ENCODE measurements at regions not wholly inside any gene's neighbourhood (a gene's known extent, or its start where the extent isn't known, plus 50 kb on each side); places are given as distances from the start of the nearest gene placed in this dataset.
"Not testable (repeated sequence)": the region's sequence is repeated elsewhere in the genome, so short reads cannot be mapped to it uniquely, and the experiment has no call there.

- no peaks in the 10 kb centered on the region for H3F3A ChIP-seq (ENCODE audit: low read length, unreplicated experiment)
- H3K4me2 ChIP-seq (ENCODE audit: low read length): no peak overlapping the region
- no peaks in the 10 kb centered on the region for H3K79me2 ChIP-seq (ENCODE audit: low read length)
- CTCF ChIA-PET: no interaction called here
- no peak overlapping the region for H2AFZ ChIP-seq (ENCODE audit: low read length)
- no peaks in the 10 kb centered on the region for H4K20me1 ChIP-seq (ENCODE audit: low read length)
- no peaks in the 10 kb centered on the region for H3K4me1 ChIP-seq (ENCODE audit: insufficient read depth, low read length)
- no peaks in the 10 kb centered on the region for H3K27me3 ChIP-seq (ENCODE audit: low read length)
- H3K27ac ChIP-seq (ENCODE audit: low read length): no peak overlapping the region
- ATAC-seq: no peak
- H3K4me3 ChIP-seq (ENCODE audit: low read length): no peak overlapping the region
- H3K9ac ChIP-seq (ENCODE audit: low read length): no peak overlapping the region
- no peaks in the 10 kb centered on the region for H3K36me3 ChIP-seq (ENCODE audit: low read depth, low read length)
- intact Hi-C loops (cut with micrococcal nuclease): no loop called here
- BruUV-seq (replicated peaks): no TSS peak
- no peaks in the 10 kb centered on the region for H3K9me2 ChIP-seq (replicated peaks; ENCODE audit: low read length)
- TF ChIP-seq CTCF (conservative IDR thresholded peaks at IDR 0.05; ENCODE audit: low read depth, low read length): no peak
- TF ChIP-seq EZH2phosphoT487 (IDR thresholded peaks at IDR 0.05; ENCODE audit: borderline replicate concordance, low read length): no peak
- TF ChIP-seq EZH2 (IDR thresholded peaks at IDR 0.05; ENCODE audit: low read length, unreplicated experiment): no peak
- POLR2A ChIA-PET (ENCODE audit: unreplicated experiment): no interaction called here
- no peaks in the 10 kb centered on the region for H3K9me3 ChIP-seq (ENCODE audit: low read length)
- no peak for DNase-seq
Measured at GRCh38 chr12:40170593-40170992, 54.2 kb upstream of the LRRK2 start.

- POLR2A ChIA-PET (ENCODE audit: unreplicated experiment): no interaction called here
- no peaks in the 10 kb centered on the region for H3K36me3 ChIP-seq (ENCODE audit: low read depth, low read length)
- no peak overlapping the region for H3K9ac ChIP-seq (ENCODE audit: low read length)
- TF ChIP-seq CTCF (conservative IDR thresholded peaks at IDR 0.05; ENCODE audit: low read depth, low read length) (no peak), EZH2phosphoT487 (IDR thresholded peaks at IDR 0.05; ENCODE audit: borderline replicate concordance, low read length) (no peak), EZH2 (IDR thresholded peaks at IDR 0.05; ENCODE audit: low read length, unreplicated experiment) (no peak)
- intact Hi-C loops (cut with micrococcal nuclease): no loop called here
- H3K4me3 ChIP-seq (ENCODE audit: low read length): no peak overlapping the region
- no peak for DNase-seq
- no peak for ATAC-seq
- no peaks in the 10 kb centered on the region for H3K27me3 ChIP-seq (ENCODE audit: low read length)
- CTCF ChIA-PET: no interaction called here
- no peaks in the 10 kb centered on the region for H3K79me2 ChIP-seq (ENCODE audit: low read length)
- no peaks in the 10 kb centered on the region for H3K9me2 ChIP-seq (replicated peaks; ENCODE audit: low read length)
- no peaks in the 10 kb centered on the region for H3K4me1 ChIP-seq (ENCODE audit: insufficient read depth, low read length)
- H4K20me1 ChIP-seq (ENCODE audit: low read length): no peaks in the 10 kb centered on the region
- H3F3A ChIP-seq (ENCODE audit: low read length, unreplicated experiment): no peaks in the 10 kb centered on the region
- no peak overlapping the region for H2AFZ ChIP-seq (ENCODE audit: low read length)
- no peak overlapping the region for H3K4me2 ChIP-seq (ENCODE audit: low read length)
- peaks cover 6% of the 10 kb centered on the region; the same call in 1 of the 2 replicates for H3K9me3 ChIP-seq (ENCODE audit: low read length)
- no TSS peak for BruUV-seq (replicated peaks)
- no peak overlapping the region for H3K27ac ChIP-seq (ENCODE audit: low read length)
Measured at GRCh38 chr12:40168868-40169267, 55.9 kb upstream of the LRRK2 start.

- POLR2A ChIA-PET (ENCODE audit: unreplicated experiment); H3K36me3 ChIP-seq (ENCODE audit: low read depth, low read length); H3K4me1 ChIP-seq (ENCODE audit: insufficient read depth, low read length); H3K9ac ChIP-seq (ENCODE audit: low read length); H2AFZ ChIP-seq (ENCODE audit: low read length); DNase-seq; H3F3A ChIP-seq (ENCODE audit: low read length, unreplicated experiment); H3K9me2 ChIP-seq (replicated peaks; ENCODE audit: low read length); H3K9me3 ChIP-seq (ENCODE audit: low read length); H3K4me3 ChIP-seq (ENCODE audit: low read length); H4K20me1 ChIP-seq (ENCODE audit: low read length); intact Hi-C loops (cut with micrococcal nuclease); H3K79me2 ChIP-seq (ENCODE audit: low read length); ATAC-seq; H3K4me2 ChIP-seq (ENCODE audit: low read length); BruUV-seq (replicated peaks); H3K27me3 ChIP-seq (ENCODE audit: low read length); H3K27ac ChIP-seq (ENCODE audit: low read length); CTCF ChIA-PET: not testable (repeated sequence)
Measured at GRCh38 chr12:40168419-40168818, 56.4 kb upstream of the LRRK2 start.

All from PC-3 (cell line).